H9 (cell line): ENCODE measurements at regions not wholly inside any gene's neighbourhood (a gene's known extent, or its start where the extent isn't known, plus 50 kb on each side); places are given as distances from the start of the nearest gene placed in this dataset.

ENCODE experiments used
- DNase-seq: peaks from one replicate; pipeline ENCODE4 v3.0.0-alpha.2; 2017
- H2AFZ ChIP-seq: one replicate; pipeline ENCODE4 v1.6.1; 2013; ENCODE audit warnings: mild to moderate bottlenecking, low read length, control low read depth, moderate library complexity
- H2AK5ac ChIP-seq: 2 replicates; pipeline ENCODE4 v1.6.1; 2013; ENCODE audit warnings: low read length, control low read depth, mixed read lengths; ENCODE audit not compliant: insufficient read length
- H2BK120ac ChIP-seq: one replicate; pipeline ENCODE4 v1.6.1; 2013; ENCODE audit warnings: low read depth, mild to moderate bottlenecking, low read length, control low read depth, inconsistent platforms; ENCODE audit not compliant: poor library complexity, severe bottlenecking
- H2BK12ac ChIP-seq: 2 replicates; pipeline ENCODE4 v1.6.1; 2013; ENCODE audit warnings: low read length, control low read depth, mixed read lengths, low read depth; ENCODE audit not compliant: insufficient read length
- H2BK15ac ChIP-seq: 2 replicates; pipeline ENCODE4 v1.6.1; 2013; ENCODE audit warnings: low read depth, low read length, control low read depth
- H2BK20ac ChIP-seq: one replicate; pipeline ENCODE4 v1.6.1; 2013; ENCODE audit warnings: low read depth, mild to moderate bottlenecking, low read length, control low read depth, inconsistent platforms; ENCODE audit not compliant: poor library complexity, severe bottlenecking
- H2BK5ac ChIP-seq: 2 replicates; pipeline ENCODE4 v1.6.1; 2013; ENCODE audit warnings: low read length, control low read depth, mixed read lengths; ENCODE audit not compliant: insufficient read length
- H3K14ac ChIP-seq: 2 replicates; pipeline ENCODE4 v1.6.1; 2013; ENCODE audit warnings: low read length, control low read depth; ENCODE audit not compliant: insufficient read depth
- H3K18ac ChIP-seq: 2 replicates; pipeline ENCODE4 v1.6.1; 2013; ENCODE audit warnings: low read depth, mild to moderate bottlenecking, mixed read lengths, low read length, control low read depth; ENCODE audit not compliant: insufficient read length
- H3K23ac ChIP-seq: 2 replicates; pipeline ENCODE4 v1.6.1; 2013; ENCODE audit warnings: low read length, control low read depth, mixed read lengths, low read depth; ENCODE audit not compliant: insufficient read length
- H3K23me2 ChIP-seq: 2 replicates; pipeline ENCODE4 v1.6.1; 2013; ENCODE audit warnings: low read depth, mild to moderate bottlenecking, mixed read lengths, low read length, control low read depth; ENCODE audit not compliant: insufficient read length, poor library complexity, severe bottlenecking
- H3K27ac ChIP-seq: 2 replicates; pipeline ENCODE4 v1.5.1; 2013; ENCODE audit warnings: low read length, control low read depth, mixed read lengths, low read depth; ENCODE audit not compliant: insufficient read length
- H3K27me3 ChIP-seq: 2 replicates; pipeline ENCODE4 v1.6.1; 2013; ENCODE audit warnings: low read length, control low read depth, inconsistent platforms; ENCODE audit not compliant: insufficient read depth
- H3K4ac ChIP-seq: 2 replicates; pipeline ENCODE4 v1.6.1; 2013; ENCODE audit warnings: low read depth, mild to moderate bottlenecking, control low read depth, inconsistent platforms, low read length, moderate library complexity
- H3K4me1 ChIP-seq: 2 replicates; pipeline ENCODE4 v1.6.1; 2013; ENCODE audit warnings: low read length, control low read depth, inconsistent platforms; ENCODE audit not compliant: insufficient read depth
- H3K4me2 ChIP-seq: 2 replicates; pipeline ENCODE4 v1.6.1; 2013; ENCODE audit warnings: low read length, control low read depth, mixed read lengths; ENCODE audit not compliant: insufficient read length, insufficient read depth
- H3K56ac ChIP-seq: 2 replicates; pipeline ENCODE4 v1.6.1; 2013; ENCODE audit warnings: low read depth, mild to moderate bottlenecking, mixed read lengths, low read length, control low read depth; ENCODE audit not compliant: insufficient read length
- H3K79me1 ChIP-seq: 2 replicates; pipeline ENCODE4 v1.6.1; 2013; ENCODE audit warnings: low read depth, mild to moderate bottlenecking, moderate library complexity, low read length, control low read depth, inconsistent platforms; ENCODE audit not compliant: insufficient read depth, poor library complexity, severe bottlenecking
- H3K79me2 ChIP-seq: 2 replicates; pipeline ENCODE4 v1.6.1; 2013; ENCODE audit warnings: low read length, control low read depth, inconsistent platforms; ENCODE audit not compliant: insufficient read depth
- H3K9ac ChIP-seq: 2 replicates; pipeline ENCODE4 v1.6.1; 2013; ENCODE audit warnings: low read length, control low read depth, mixed read lengths; ENCODE audit not compliant: insufficient read length; ENCODE audit errors: extremely low read depth
- H3K9me3 ChIP-seq: one replicate; pipeline ENCODE4 v1.6.1; 2013; ENCODE audit warnings: low read depth, low read length, inconsistent platforms; ENCODE audit not compliant: control insufficient read depth
- H3T11ph ChIP-seq: one replicate; pipeline ENCODE4 v1.6.1; 2013; ENCODE audit warnings: mild to moderate bottlenecking, low read length, control low read depth, inconsistent platforms
- H4K20me1 ChIP-seq: one replicate; pipeline ENCODE4 v1.6.1; 2013; ENCODE audit not compliant: control insufficient read depth, insufficient read length, insufficient read depth
- H4K5ac ChIP-seq: 2 replicates; pipeline ENCODE4 v1.6.1; 2013; ENCODE audit warnings: low read depth, mild to moderate bottlenecking, mixed read lengths, low read length, control low read depth; ENCODE audit not compliant: insufficient read length
- H4K8ac ChIP-seq: replicated peaks from 2 replicates; pipeline ENCODE4 v1.6.1; 2013; ENCODE audit warnings: low read length, control low read depth, mixed read lengths, low read depth; ENCODE audit not compliant: insufficient read length
- H4K91ac ChIP-seq: 2 replicates; pipeline ENCODE4 v1.6.1; 2013; ENCODE audit warnings: low read depth, mild to moderate bottlenecking, moderate library complexity, mixed read lengths, low read length, control low read depth; ENCODE audit not compliant: insufficient read length
- H3K27ac Mint-ChIP-seq, 3 experiments: 2 replicates in 2 of 3; 3 replicates in 1 of 3; pipeline ENCODE4 v1.8.0; 2020 to 2021; ENCODE audit warnings: mixed read lengths in 3 of 3, mild to moderate bottlenecking in 1 of 3, moderate library complexity in 1 of 3
- H3K27me3 Mint-ChIP-seq: 2 replicates; pipeline ENCODE4 v1.8.0; 2021; ENCODE audit warnings: low read depth, mild to moderate bottlenecking, moderate library complexity, mixed read lengths
- H3K36me3 Mint-ChIP-seq, 3 experiments: 2 replicates in 2 of 3; 3 replicates in 1 of 3; pipeline ENCODE4 v1.8.0; 2020 to 2021; ENCODE audit warnings: low read depth in 3 of 3, mixed read lengths in 3 of 3; ENCODE audit not compliant: insufficient read depth in 1 of 3
- H3K4me1 Mint-ChIP-seq, 2 experiments: 2 replicates each; pipeline ENCODE4 v1.8.0; 2020; ENCODE audit warnings: mixed read lengths in 2 of 2
- H3K4me3 Mint-ChIP-seq, 2 experiments: 2 replicates in 1 of 2; 3 replicates in 1 of 2; pipeline ENCODE4 v1.8.0; 2020 to 2021; ENCODE audit warnings: mild to moderate bottlenecking in 2 of 2, mixed read lengths in 2 of 2, moderate library complexity in 1 of 2
- H3K9me3 Mint-ChIP-seq, 2 experiments: 2 replicates in 1 of 2; 3 replicates in 1 of 2; pipeline ENCODE4 v1.8.0; 2020; ENCODE audit warnings: mild to moderate bottlenecking in 2 of 2, mixed read lengths in 2 of 2, moderate library complexity in 1 of 2
- WGBS: extraction: QIAGEN DNeasy Blood & Tissue Kit; methylation state at CpG from one replicate; pipeline ENCODE4 v1.1.7; 2013; ENCODE audit warnings: missing lambda C conversion rate, low lambda C conversion rate, mixed read lengths; ENCODE audit not compliant: insufficient read length; ENCODE audit errors: extremely low coverage; 5-methylcytosine and 5-hydroxymethylcytosine counted together
- TF ChIP-seq, protein P1 (sequence below): fragments of 200-600 bp; sonication (generic); conservative IDR thresholded peaks from 3 replicates; pipeline ENCODE4 v1.8.0; 2021; ENCODE audit warnings: antibody characterized with exemption, mild to moderate bottlenecking

DNA sequence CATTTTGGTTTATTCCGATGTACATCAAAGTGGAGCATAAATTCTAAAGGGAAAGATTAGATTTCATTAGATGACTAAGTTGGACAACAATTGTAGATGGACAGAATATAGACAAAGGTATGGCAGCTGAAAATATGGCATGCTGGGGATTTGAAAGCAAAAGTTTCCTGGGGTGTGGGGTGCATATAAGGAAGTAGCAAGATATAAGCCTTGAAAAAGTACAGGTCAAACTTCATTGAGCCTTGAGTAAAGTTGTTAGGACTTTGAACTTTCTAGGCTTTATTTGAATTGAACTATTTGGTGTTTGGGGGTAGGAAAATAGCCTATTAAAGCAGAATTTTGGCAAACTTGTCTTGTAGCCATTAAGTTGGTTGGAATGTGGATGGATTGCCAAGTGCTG is 75.8 kb upstream of the KCNJ16 start:
- no peak overlapping the region for H3K4ac ChIP-seq
- Mint-ChIP-seq H3K4me1 (peaks cover 4 to 6% of the 10 kb centered on the region in 2 experiments; a peak in 2 of 4 replicates), H3K9me3 (peaks cover 0 to 2% of the 10 kb centered on the region in 2 experiments; a peak in 1 of 5 replicates), H3K27ac (no peak overlapping the region), H3K36me3 (no peaks in the 10 kb centered on the region; a peak in 2 of 7 replicates), H3K4me3 (no peak overlapping the region), H3K27me3 (no peaks in the 10 kb centered on the region; the same call in 1 of the 2 replicates)
- no peak overlapping the region for H4K8ac ChIP-seq
- H3K56ac ChIP-seq: no peak overlapping the region
- TF ChIP-seq, protein P1, sequence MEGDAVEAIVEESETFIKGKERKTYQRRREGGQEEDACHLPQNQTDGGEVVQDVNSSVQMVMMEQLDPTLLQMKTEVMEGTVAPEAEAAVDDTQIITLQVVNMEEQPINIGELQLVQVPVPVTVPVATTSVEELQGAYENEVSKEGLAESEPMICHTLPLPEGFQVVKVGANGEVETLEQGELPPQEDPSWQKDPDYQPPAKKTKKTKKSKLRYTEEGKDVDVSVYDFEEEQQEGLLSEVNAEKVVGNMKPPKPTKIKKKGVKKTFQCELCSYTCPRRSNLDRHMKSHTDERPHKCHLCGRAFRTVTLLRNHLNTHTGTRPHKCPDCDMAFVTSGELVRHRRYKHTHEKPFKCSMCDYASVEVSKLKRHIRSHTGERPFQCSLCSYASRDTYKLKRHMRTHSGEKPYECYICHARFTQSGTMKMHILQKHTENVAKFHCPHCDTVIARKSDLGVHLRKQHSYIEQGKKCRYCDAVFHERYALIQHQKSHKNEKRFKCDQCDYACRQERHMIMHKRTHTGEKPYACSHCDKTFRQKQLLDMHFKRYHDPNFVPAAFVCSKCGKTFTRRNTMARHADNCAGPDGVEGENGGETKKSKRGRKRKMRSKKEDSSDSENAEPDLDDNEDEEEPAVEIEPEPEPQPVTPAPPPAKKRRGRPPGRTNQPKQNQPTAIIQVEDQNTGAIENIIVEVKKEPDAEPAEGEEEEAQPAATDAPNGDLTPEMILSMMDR: no peak
- H3K27me3 ChIP-seq: no peaks in the 10 kb centered on the region
- no peak overlapping the region for H4K91ac ChIP-seq
- no peak overlapping the region for H2BK120ac ChIP-seq
- no peak overlapping the region for H3T11ph ChIP-seq
- H2AFZ ChIP-seq: no peak overlapping the region
- no peak overlapping the region for H3K14ac ChIP-seq
- H4K5ac ChIP-seq: no peak overlapping the region
- no peaks in the 10 kb centered on the region for H3K79me2 ChIP-seq
- H3K9ac ChIP-seq: no peak overlapping the region
- no peak overlapping the region for H3K27ac ChIP-seq
- H3K23me2 ChIP-seq: no peaks in the 10 kb centered on the region
- H3K18ac ChIP-seq: no peak overlapping the region
- DNase-seq: no peak
- H2BK20ac ChIP-seq: no peak overlapping the region
- no peaks in the 10 kb centered on the region for H3K79me1 ChIP-seq
- no peaks in the 10 kb centered on the region for H4K20me1 ChIP-seq
- no peak overlapping the region for H2BK12ac ChIP-seq
- H2AK5ac ChIP-seq: no peak overlapping the region
- H2BK5ac ChIP-seq: no peak overlapping the region
- H3K9me3 ChIP-seq: no peaks in the 10 kb centered on the region
- H2BK15ac ChIP-seq: no peak overlapping the region
- H3K23ac ChIP-seq: no peak overlapping the region
- H3K4me2 ChIP-seq: no peak overlapping the region
- H3K4me1 ChIP-seq: no peaks in the 10 kb centered on the region
- no CpG with 5 or more reads among the region's 1 CpG for WGBS
